Activated naive CD8-positive, alpha-beta T cell treated with anti-CD3 and anti-CD28 coated beads for 36 hours (primary cell): ENCODE measurements at regions not wholly inside any gene's neighbourhood (a gene's known extent, or its start where the extent isn't known, plus 50 kb on each side); places are given as distances from the start of the nearest gene placed in this dataset.

Source experiments
- DNase-seq: peaks from one replicate; pipeline ENCODE4 v3.0.0; 2021
- H3K27ac Mint-ChIP-seq: one replicate; pipeline ENCODE4 v1.8.0; 2022; ENCODE audit warnings: mild to moderate bottlenecking, moderate library complexity, mixed read lengths
- H3K27me3 Mint-ChIP-seq: one replicate; pipeline ENCODE4 v1.8.0; 2022; ENCODE audit warnings: mild to moderate bottlenecking, mixed read lengths
- H3K36me3 Mint-ChIP-seq: one replicate; pipeline ENCODE4 v1.8.0; 2021; ENCODE audit warnings: mild to moderate bottlenecking, mixed read lengths
- H3K4me1 Mint-ChIP-seq: one replicate; pipeline ENCODE4 v1.8.0; 2021; ENCODE audit warnings: mixed read lengths
- H3K4me3 Mint-ChIP-seq: one replicate; pipeline ENCODE4 v1.8.0; 2022; ENCODE audit warnings: mild to moderate bottlenecking, moderate library complexity, mixed read lengths
- H3K9me3 Mint-ChIP-seq: one replicate; pipeline ENCODE4 v1.8.0; 2022; ENCODE audit warnings: mixed read lengths

- Mint-ChIP-seq H3K36me3 (no peaks in the 10 kb centered on the region), H3K4me1 (no peaks in the 10 kb centered on the region), H3K27ac (no peak overlapping the region), H3K9me3 (peaks cover 6% of the 10 kb centered on the region), H3K4me3 (no peak overlapping the region), H3K27me3 (peaks cover 6% of the 10 kb centered on the region)
- no peak for DNase-seq
These were observed 242.7 kb upstream of the IPO5 start for GRCh38 chr13:97710797-97711196.

GRCh38 chr13:97712770-97713169, 240.7 kb upstream of the IPO5 start:
- no peak overlapping the region for H3K4me3 Mint-ChIP-seq
- no peak overlapping the region for H3K27ac Mint-ChIP-seq
- H3K4me1 Mint-ChIP-seq = no peaks in the 10 kb centered on the region
- H3K36me3 Mint-ChIP-seq = no peaks in the 10 kb centered on the region
- H3K9me3 Mint-ChIP-seq = peaks cover 6% of the 10 kb centered on the region
- DNase-seq = no peak
- H3K27me3 Mint-ChIP-seq = peaks cover under 1% of the 10 kb centered on the region

DNA sequence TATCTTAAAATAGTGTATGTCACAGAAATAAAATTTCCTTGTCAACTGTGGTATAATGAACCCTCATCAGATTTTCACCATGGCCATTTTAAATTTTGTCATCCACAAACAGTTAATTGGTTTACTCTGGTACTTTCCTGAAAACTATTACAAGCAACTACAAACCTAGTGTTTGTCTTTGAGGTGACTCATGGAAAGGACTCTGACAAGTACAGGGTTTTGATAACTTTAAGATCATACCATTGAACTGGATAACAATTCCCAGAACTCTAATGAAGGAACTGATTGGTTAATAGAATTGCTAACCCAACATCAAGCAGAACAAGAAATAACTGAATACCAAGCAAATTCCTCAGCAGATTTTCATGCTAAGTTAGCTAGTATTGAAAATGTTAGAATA, 237.7 kb upstream of the IPO5 start:
- Mint-ChIP-seq H3K4me1 (no peaks in the 10 kb centered on the region), H3K27ac (no peak overlapping the region), H3K4me3 (no peak overlapping the region), H3K27me3 (peaks cover 8% of the 10 kb centered on the region), H3K9me3 (peaks cover 6% of the 10 kb centered on the region), H3K36me3 (no peaks in the 10 kb centered on the region)
- no peak for DNase-seq

DNA sequence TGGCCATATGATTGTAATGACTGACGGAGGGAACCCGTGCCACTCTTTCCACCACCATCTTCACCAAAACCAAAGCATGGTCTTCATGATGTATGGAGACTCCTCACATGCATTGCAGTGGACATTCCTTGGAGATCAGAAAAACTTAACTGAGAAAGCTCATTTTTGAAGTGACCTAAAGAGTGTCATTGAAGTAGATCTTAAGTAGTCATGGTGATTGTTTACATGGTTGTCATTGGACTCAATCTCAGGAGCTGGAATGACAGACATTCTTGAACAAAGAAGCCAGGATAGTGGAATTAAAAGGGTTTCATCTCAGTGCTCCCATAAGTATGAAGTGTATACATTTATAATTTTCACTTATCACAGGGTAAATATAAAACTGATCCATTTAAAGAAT, 236.7 kb upstream of the IPO5 start:
- Mint-ChIP-seq H3K4me1 (no peaks in the 10 kb centered on the region), H3K9me3 (peaks cover 6% of the 10 kb centered on the region), H3K27ac (no peak overlapping the region), H3K27me3 (peaks cover 8% of the 10 kb centered on the region), H3K36me3 (no peaks in the 10 kb centered on the region), H3K4me3 (no peak overlapping the region)
- no peak for DNase-seq

- no peak overlapping the region for H3K4me3 Mint-ChIP-seq
- no peak overlapping the region for H3K27ac Mint-ChIP-seq
- H3K27me3 Mint-ChIP-seq = peaks cover 8% of the 10 kb centered on the region
- H3K36me3 Mint-ChIP-seq = no peaks in the 10 kb centered on the region
- no peak for DNase-seq
- no peaks in the 10 kb centered on the region for H3K4me1 Mint-ChIP-seq
- no peaks in the 10 kb centered on the region for H3K9me3 Mint-ChIP-seq
These were observed 233.7 kb upstream of the IPO5 start for GRCh38 chr13:97719736-97720135.

- DNase-seq = no peak
- Mint-ChIP-seq H3K36me3 (no peaks in the 10 kb centered on the region), H3K27me3 (peaks cover 8% of the 10 kb centered on the region), H3K4me3 (no peak overlapping the region), H3K4me1 (no peaks in the 10 kb centered on the region), H3K27ac (no peak overlapping the region), H3K9me3 (no peaks in the 10 kb centered on the region)
These were observed 232.6 kb upstream of the IPO5 start for GRCh38 chr13:97720896-97721295.

DNA sequence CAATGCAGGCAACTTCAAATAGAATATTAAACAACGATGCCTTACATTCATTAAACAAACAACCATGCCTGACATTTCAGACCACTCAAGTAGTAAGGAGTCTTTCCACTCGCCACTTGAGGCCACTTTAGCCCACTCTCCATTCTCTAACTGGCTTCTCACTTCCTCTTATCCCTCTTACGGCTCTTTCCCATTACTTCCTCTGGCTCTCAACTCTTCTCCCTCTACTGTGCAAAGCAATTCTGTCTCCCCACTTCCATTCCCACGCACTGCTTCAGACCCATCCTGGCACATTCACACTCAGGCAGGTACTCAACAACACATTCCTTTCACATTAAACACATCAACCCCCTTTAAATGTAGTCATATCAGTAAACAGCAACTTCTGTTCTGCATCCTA, 229.8 kb upstream of the IPO5 start:
- peaks cover 15% of the 10 kb centered on the region for H3K27me3 Mint-ChIP-seq
- DNase-seq = no peak
- no peak overlapping the region for H3K4me3 Mint-ChIP-seq
- H3K9me3 Mint-ChIP-seq = no peaks in the 10 kb centered on the region
- no peaks in the 10 kb centered on the region for H3K4me1 Mint-ChIP-seq
- no peaks in the 10 kb centered on the region for H3K36me3 Mint-ChIP-seq
- H3K27ac Mint-ChIP-seq = no peak overlapping the region

DNA sequence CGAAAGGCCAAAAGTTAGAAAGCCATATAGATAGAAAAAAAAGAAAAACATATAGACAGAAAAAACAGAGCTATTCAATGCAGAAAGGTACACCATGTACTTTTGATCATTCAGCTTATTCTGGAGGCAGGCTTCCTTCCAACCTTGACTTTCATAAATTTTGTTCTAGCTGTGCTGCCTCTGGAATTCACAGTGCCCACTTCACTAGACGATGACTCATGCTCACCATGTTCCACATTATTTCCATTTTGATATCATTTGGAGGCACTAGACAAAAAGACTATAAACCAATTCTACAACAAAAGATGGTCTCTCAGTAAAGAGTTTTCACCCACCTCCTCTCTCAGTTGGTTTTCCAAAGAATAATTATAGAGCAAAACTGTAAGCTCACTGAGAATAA, 229.0 kb upstream of the IPO5 start:
- Mint-ChIP-seq H3K27me3 (peaks cover 15% of the 10 kb centered on the region), H3K9me3 (no peaks in the 10 kb centered on the region), H3K36me3 (no peaks in the 10 kb centered on the region), H3K4me3 (no peak overlapping the region), H3K4me1 (no peaks in the 10 kb centered on the region), H3K27ac (no peak overlapping the region)
- DNase-seq = no peak

DNA sequence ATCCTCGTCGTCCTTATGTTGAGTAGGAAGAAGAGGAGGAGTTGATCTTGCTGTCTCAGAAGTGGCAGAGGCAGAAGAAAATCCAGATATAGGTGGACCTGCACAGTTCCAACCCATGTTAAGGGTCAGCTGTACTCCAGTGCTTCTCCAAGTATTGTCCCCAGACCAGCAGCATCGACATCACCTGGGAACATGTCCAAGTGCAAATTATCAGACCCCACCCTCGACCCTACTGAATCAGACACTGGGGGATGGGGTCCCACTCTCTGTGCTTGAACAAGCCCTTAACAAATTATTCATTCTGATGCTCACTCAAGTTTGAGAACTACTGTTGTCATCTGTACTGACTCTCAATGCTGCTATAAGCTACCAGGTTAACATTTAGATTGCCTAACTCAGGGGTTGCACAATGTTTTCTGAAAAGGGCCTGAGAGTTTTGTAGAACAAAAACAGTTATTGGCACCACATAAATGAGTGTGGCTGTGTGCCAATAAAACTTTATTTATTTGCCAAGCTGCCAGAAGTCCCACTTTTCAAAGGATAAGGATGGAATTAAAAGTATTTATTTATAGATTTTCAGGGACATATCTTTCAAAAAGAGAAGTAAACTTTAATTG, 226.7 kb upstream of the IPO5 start:
- no peak overlapping the region for H3K27ac Mint-ChIP-seq
- peaks cover 10% of the 10 kb centered on the region for H3K27me3 Mint-ChIP-seq
- no peaks in the 10 kb centered on the region for H3K9me3 Mint-ChIP-seq
- no peaks in the 10 kb centered on the region for H3K36me3 Mint-ChIP-seq
- DNase-seq = no peak
- no peaks in the 10 kb centered on the region for H3K4me1 Mint-ChIP-seq
- H3K4me3 Mint-ChIP-seq = no peak overlapping the region

GRCh38 chr13:97727991-97728390, 225.5 kb upstream of the IPO5 start:
- H3K27me3 Mint-ChIP-seq = peaks cover 14% of the 10 kb centered on the region
- no peak overlapping the region for H3K27ac Mint-ChIP-seq
- no peaks in the 10 kb centered on the region for H3K9me3 Mint-ChIP-seq
- DNase-seq = no peak
- H3K4me3 Mint-ChIP-seq = no peak overlapping the region
- H3K36me3 Mint-ChIP-seq = no peaks in the 10 kb centered on the region
- no peaks in the 10 kb centered on the region for H3K4me1 Mint-ChIP-seq

DNA sequence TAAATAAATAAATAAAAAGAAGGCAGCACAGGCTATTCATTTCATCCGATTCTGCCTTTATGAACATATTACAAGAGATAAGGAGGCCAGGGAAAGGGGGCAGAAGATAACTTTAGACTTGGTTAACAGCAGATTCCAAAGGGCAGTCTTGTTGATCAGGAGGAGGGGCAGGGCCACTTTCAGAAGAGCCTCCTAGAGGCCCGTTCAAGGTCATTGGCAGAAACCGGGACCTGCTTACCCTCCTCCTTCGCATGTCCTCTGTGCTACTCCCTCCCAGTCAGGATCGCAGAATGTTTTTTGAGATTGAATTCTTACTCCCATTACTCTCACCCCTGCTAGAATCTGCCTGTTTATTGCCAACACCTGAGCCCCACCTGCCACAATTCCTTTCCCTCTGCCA, 217.0 kb upstream of the IPO5 start:
- Mint-ChIP-seq H3K36me3 (no peaks in the 10 kb centered on the region), H3K4me3 (no peak overlapping the region), H3K27me3 (peaks cover 8% of the 10 kb centered on the region), H3K4me1 (no peaks in the 10 kb centered on the region), H3K9me3 (peaks cover 5% of the 10 kb centered on the region), H3K27ac (no peak overlapping the region)
- DNase-seq = no peak

GRCh38 chr13:97742084-97742483, 211.4 kb upstream of the IPO5 start:
- H3K4me3 Mint-ChIP-seq = no peak overlapping the region
- no peak for DNase-seq

DNA sequence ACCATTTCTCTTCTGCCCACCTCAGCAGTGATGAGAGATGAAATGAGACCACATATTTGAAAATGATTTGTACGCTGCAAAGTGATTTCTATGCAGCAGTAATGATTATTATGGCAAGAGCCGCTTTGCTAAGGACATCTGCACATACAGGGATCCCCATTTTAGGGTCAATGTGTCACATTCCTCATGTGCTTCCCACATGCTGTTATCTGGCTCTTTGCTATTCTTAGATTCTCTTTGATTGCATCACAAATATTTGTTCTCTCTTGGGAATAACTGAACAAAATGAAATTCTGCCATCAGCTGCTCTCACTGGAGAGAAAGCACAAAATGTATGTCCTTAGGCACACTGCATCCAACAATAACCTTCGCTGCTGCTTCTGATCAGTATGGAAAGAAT, 209.5 kb upstream of the IPO5 start:
- peaks cover 3% of the 10 kb centered on the region for H3K27me3 Mint-ChIP-seq
- H3K9me3 Mint-ChIP-seq = peaks cover 3% of the 10 kb centered on the region
- no peak overlapping the region for H3K4me3 Mint-ChIP-seq
- H3K36me3 Mint-ChIP-seq = no peaks in the 10 kb centered on the region
- no peaks in the 10 kb centered on the region for H3K4me1 Mint-ChIP-seq
- DNase-seq = no peak
- H3K27ac Mint-ChIP-seq = no peak overlapping the region

More at GRCh38 chr13:97742084-97742483, 211.4 kb upstream of the IPO5 start:
- H3K4me1 Mint-ChIP-seq = no peaks in the 10 kb centered on the region
- H3K27me3 Mint-ChIP-seq = peaks cover 3% of the 10 kb centered on the region
- peaks cover 3% of the 10 kb centered on the region for H3K9me3 Mint-ChIP-seq
- H3K27ac Mint-ChIP-seq = no peak overlapping the region
- no peaks in the 10 kb centered on the region for H3K36me3 Mint-ChIP-seq

DNA sequence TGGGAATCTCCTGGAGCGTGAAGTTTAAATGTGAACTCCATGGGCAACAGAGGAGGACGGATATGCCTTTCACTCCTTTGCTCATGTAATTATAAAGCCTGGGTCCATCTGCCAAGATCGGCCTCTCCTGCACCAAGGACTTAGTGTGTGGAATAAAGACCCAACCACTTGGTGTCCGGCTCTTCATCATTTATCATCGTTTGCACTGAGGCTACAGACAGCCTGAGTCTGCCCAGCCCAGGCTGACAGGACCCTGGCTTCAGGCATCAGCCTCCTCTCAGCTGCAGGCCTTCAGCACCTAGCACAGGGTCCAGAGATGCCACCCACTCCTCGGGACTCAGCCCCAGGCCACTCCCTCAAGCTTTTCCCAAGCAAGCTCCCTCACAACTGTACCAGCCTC, 206.8 kb upstream of the IPO5 start:
- H3K9me3 Mint-ChIP-seq = peaks cover 2% of the 10 kb centered on the region
- no peak overlapping the region for H3K4me3 Mint-ChIP-seq
- H3K4me1 Mint-ChIP-seq = no peaks in the 10 kb centered on the region
- DNase-seq = no peak
- H3K36me3 Mint-ChIP-seq = no peaks in the 10 kb centered on the region
- H3K27ac Mint-ChIP-seq = no peak overlapping the region
- no peaks in the 10 kb centered on the region for H3K27me3 Mint-ChIP-seq

GRCh38 chr13:97749174-97749573, 204.3 kb upstream of the IPO5 start:
- peaks cover 4% of the 10 kb centered on the region for H3K27me3 Mint-ChIP-seq
- no peak overlapping the region for H3K4me3 Mint-ChIP-seq
- peaks cover 2% of the 10 kb centered on the region for H3K9me3 Mint-ChIP-seq
- H3K4me1 Mint-ChIP-seq = no peaks in the 10 kb centered on the region
- DNase-seq = no peak
- H3K36me3 Mint-ChIP-seq = no peaks in the 10 kb centered on the region
- H3K27ac Mint-ChIP-seq = no peak overlapping the region

DNA sequence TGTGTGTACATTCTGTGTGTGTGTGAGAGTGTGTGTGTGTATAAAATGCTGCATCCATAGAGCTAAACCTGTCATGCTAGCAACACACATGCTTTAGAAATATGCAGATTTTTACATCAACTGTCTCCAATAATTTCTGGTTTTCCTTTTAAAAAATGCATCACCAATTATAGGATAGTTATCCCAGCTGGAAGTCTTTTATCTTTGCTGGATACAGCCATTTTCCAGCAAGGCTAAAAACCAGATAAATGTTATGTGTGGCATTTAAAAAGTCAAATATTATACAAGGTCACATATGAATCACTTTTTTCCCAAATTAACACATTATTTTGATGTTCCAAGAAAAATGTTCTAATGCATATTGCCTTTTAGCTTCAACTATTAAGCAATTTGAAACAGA, 202.0 kb upstream of the IPO5 start:
- Mint-ChIP-seq H3K4me3 (no peak overlapping the region), H3K27ac (no peak overlapping the region), H3K9me3 (peaks cover 2% of the 10 kb centered on the region)

More for the DNA sequence above, 202.0 kb upstream of the IPO5 start:
- peaks cover 8% of the 10 kb centered on the region for H3K27me3 Mint-ChIP-seq
- DNase-seq = no peak
- H3K4me1 Mint-ChIP-seq = no peaks in the 10 kb centered on the region
- no peaks in the 10 kb centered on the region for H3K36me3 Mint-ChIP-seq
